H1 (cell line): ENCODE measurements at regions not wholly inside any gene's neighbourhood (a gene's known extent, or its start where the extent isn't known, plus 50 kb on each side); places are given as distances from the start of the nearest gene placed in this dataset.

Experiments
- BCL11A ChIP-seq, 2 experiments: IDR thresholded peaks; one replicate each; pipeline ENCODE4 v1.6.1; 2011; ENCODE audit warnings: low read depth in 2 of 2, low read length in 2 of 2, mild to moderate bottlenecking in 2 of 2
- CHD7 ChIP-seq: fragments of 300-600 bp; sonication (generic); IDR thresholded peaks from 2 replicates; pipeline ENCODE4 v1.7.1; 2012; ENCODE audit warnings: low read length, moderate library complexity, mild to moderate bottlenecking, inconsistent platforms; ENCODE audit not compliant: insufficient replicate concordance
- CTBP2 ChIP-seq: IDR thresholded peaks from 2 replicates; pipeline ENCODE4 v1.7.0; 2011; ENCODE audit warnings: borderline replicate concordance, mild to moderate bottlenecking, moderate library complexity, mixed read lengths, low read length; ENCODE audit not compliant: insufficient read depth, insufficient read length
- EP300 ChIP-seq, 2 experiments: IDR thresholded peaks; 1 replicate in 1 of 2; 2 replicates in 1 of 2; pipeline ENCODE4 v1.6.1; 2011 to 2012; ENCODE audit warnings: low read depth in 2 of 2, low read length in 2 of 2, mild to moderate bottlenecking in 2 of 2, borderline replicate concordance in 1 of 2, inconsistent platforms in 1 of 2, moderate library complexity in 1 of 2
- HDAC6 ChIP-seq: IDR thresholded peaks from one replicate; pipeline ENCODE4 v1.7.1; 2012; ENCODE audit warnings: low read depth, mild to moderate bottlenecking, inconsistent platforms, low read length, moderate library complexity
- KDM4A ChIP-seq: IDR thresholded peaks from one replicate; pipeline ENCODE4 v1.7.1; 2012; ENCODE audit warnings: low read depth, mild to moderate bottlenecking, moderate library complexity, low read length, inconsistent platforms; ENCODE audit not compliant: severe bottlenecking
- NRF1 ChIP-seq: IDR thresholded peaks from 2 replicates; pipeline ENCODE4 v1.6.1; 2011; ENCODE audit warnings: mild to moderate bottlenecking, low read depth, low read length, improper control_type of control experiment
- POLR2A ChIP-seq, 2 experiments: IDR thresholded peaks; 1 replicate in 1 of 2; 2 replicates in 1 of 2; pipeline ENCODE4 v1.6.1; 2011; ENCODE audit warnings: low read depth in 2 of 2, low read length in 2 of 2, mild to moderate bottlenecking in 2 of 2; ENCODE audit errors: control extremely low read depth in 1 of 2
- SIX5 ChIP-seq: IDR thresholded peaks from 2 replicates; pipeline ENCODE4 v1.6.1; 2011; ENCODE audit warnings: mild to moderate bottlenecking, low read depth, low read length
- SRF ChIP-seq: IDR thresholded peaks from 2 replicates; pipeline ENCODE4 v1.6.1; 2011; ENCODE audit warnings: mild to moderate bottlenecking, low read depth, low read length, moderate library complexity
- TAF7 ChIP-seq: optimal IDR thresholded peaks from 2 replicates; pipeline ENCODE3; 2011; ENCODE audit warnings: low read depth, mild to moderate bottlenecking, inconsistent platforms, low read length, moderate library complexity, borderline replicate concordance
- TEAD4 ChIP-seq: IDR thresholded peaks from 2 replicates; pipeline ENCODE4 v1.6.1; 2012; ENCODE audit warnings: low read depth, low read length, inconsistent platforms, mixed read lengths
- ZNF274 ChIP-seq: IDR thresholded peaks from 2 replicates; pipeline ENCODE4 v1.7.0; 2012; ENCODE audit warnings: low read length, borderline replicate concordance; ENCODE audit errors: extremely low read depth

GRCh38 chr1:212531267-212531666 is 77.3 kb upstream of the ATF3 start (continued):
- TF ChIP-seq CHD7 (no peak), TAF7 (no peak), NRF1 (no peak), POLR2A (IDR thresholded peaks at IDR 0.05; ENCODE audit: control extremely low read depth in 1 of 2, low read depth in 2 of 2, low read length in 2 of 2) (no peak), HDAC6 (no peak), KDM4A (no peak), SIX5 (no peak), CTBP2 (no peak), ZNF274 (no peak), SRF (no peak), EP300 (IDR thresholded peaks at IDR 0.05; ENCODE audit: borderline replicate concordance in 1 of 2, low read depth in 2 of 2, low read length in 2 of 2) (no peak), TEAD4 (no peak), BCL11A (IDR thresholded peaks at IDR 0.05; ENCODE audit: low read depth in 2 of 2, low read length in 2 of 2) (no peak)
